ENCODE measurements at regions not wholly inside any gene's neighbourhood (a gene's known extent, or its start where the extent isn't known, plus 50 kb on each side); places are given as distances from the start of the nearest gene placed in this dataset.

GRCh38 chr6:27101824-27102223 lies 145.7 kb upstream of the PRSS16 start:
- TF ChIP-seq CTCF (IDR thresholded peaks at IDR 0.05) (no peak), POLR2A (IDR thresholded peaks at IDR 0.05) (no peak)

All from esophagus squamous epithelium (tissue), 4 donors.